Glutamatergic neuron (in vitro differentiated cells): ENCODE measurements at regions not wholly inside any gene's neighbourhood (a gene's known extent, or its start where the extent isn't known, plus 50 kb on each side); places are given as distances from the start of the nearest gene placed in this dataset.

Source experiments
- DNase-seq: peaks from one replicate; pipeline ENCODE4 v3.0.0; 2022
- H3K27ac Mint-ChIP-seq: one replicate; pipeline ENCODE4 v1.8.0; 2020; ENCODE audit warnings: mild to moderate bottlenecking, mixed read lengths, inconsistent platforms; ENCODE audit not compliant: unreplicated experiment
- H3K27me3 Mint-ChIP-seq: one replicate; pipeline ENCODE4 v1.8.0; 2020; ENCODE audit warnings: mild to moderate bottlenecking, moderate library complexity, mixed read lengths, inconsistent platforms; ENCODE audit not compliant: unreplicated experiment
- H3K36me3 Mint-ChIP-seq: one replicate; pipeline ENCODE4 v1.8.0; 2020; ENCODE audit warnings: mild to moderate bottlenecking, mixed read lengths, inconsistent platforms; ENCODE audit not compliant: unreplicated experiment
- H3K4me1 Mint-ChIP-seq: one replicate; pipeline ENCODE4 v1.8.0; 2020; ENCODE audit warnings: mild to moderate bottlenecking, low read depth, mixed read lengths, inconsistent platforms; ENCODE audit not compliant: unreplicated experiment
- H3K4me3 Mint-ChIP-seq: one replicate; pipeline ENCODE4 v1.8.0; 2020; ENCODE audit warnings: mild to moderate bottlenecking, mixed read lengths, inconsistent platforms; ENCODE audit not compliant: unreplicated experiment
- H3K9me3 Mint-ChIP-seq: one replicate; pipeline ENCODE4 v1.8.0; 2020; ENCODE audit warnings: mild to moderate bottlenecking, moderate library complexity, mixed read lengths, inconsistent platforms; ENCODE audit not compliant: unreplicated experiment
- TF ChIP-seq, protein P1 (sequence below): fragments of 200-600 bp; sonication (generic); IDR thresholded peaks from one replicate; pipeline ENCODE4 v1.5.0; 2021; ENCODE audit not compliant: partially characterized antibody, unreplicated experiment

DNA sequence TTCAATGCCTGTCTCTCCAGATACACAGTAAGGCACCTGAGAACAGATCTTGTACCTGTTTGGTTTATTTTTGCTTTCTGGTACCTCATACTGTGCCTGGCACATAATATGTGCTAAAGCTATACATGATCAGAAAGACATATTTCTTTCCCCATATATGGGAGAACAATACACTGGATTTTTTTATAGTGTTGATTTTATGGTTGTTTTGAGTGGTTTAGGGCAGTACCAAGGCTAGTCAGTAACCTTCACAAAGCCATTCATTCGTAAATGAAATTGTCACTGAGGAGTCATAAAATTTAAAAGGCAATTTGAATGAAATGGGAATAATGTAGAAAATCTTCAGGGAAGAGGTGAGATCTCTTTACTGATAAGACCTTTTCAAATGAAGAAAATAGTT is 810.2 kb downstream of the TUSC7 start:
- DNase-seq, result no peak
- H3K27me3 Mint-ChIP-seq, result no peaks in the 10 kb centered on the region
- H3K9me3 Mint-ChIP-seq, result no peaks in the 10 kb centered on the region
- H3K36me3 Mint-ChIP-seq, result no peaks in the 10 kb centered on the region
- peaks cover 17% of the 10 kb centered on the region for H3K4me1 Mint-ChIP-seq
- TF ChIP-seq, protein P1, sequence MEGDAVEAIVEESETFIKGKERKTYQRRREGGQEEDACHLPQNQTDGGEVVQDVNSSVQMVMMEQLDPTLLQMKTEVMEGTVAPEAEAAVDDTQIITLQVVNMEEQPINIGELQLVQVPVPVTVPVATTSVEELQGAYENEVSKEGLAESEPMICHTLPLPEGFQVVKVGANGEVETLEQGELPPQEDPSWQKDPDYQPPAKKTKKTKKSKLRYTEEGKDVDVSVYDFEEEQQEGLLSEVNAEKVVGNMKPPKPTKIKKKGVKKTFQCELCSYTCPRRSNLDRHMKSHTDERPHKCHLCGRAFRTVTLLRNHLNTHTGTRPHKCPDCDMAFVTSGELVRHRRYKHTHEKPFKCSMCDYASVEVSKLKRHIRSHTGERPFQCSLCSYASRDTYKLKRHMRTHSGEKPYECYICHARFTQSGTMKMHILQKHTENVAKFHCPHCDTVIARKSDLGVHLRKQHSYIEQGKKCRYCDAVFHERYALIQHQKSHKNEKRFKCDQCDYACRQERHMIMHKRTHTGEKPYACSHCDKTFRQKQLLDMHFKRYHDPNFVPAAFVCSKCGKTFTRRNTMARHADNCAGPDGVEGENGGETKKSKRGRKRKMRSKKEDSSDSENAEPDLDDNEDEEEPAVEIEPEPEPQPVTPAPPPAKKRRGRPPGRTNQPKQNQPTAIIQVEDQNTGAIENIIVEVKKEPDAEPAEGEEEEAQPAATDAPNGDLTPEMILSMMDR, result no peak
- no peak overlapping the region for H3K4me3 Mint-ChIP-seq
- H3K27ac Mint-ChIP-seq, result peak overlapping the region; percentile 41

GRCh38 chr3:117520582-117520981 is 811.0 kb downstream of the TUSC7 start:
- TF ChIP-seq, protein P1, result no peak
- H3K36me3 Mint-ChIP-seq, result no peaks in the 10 kb centered on the region
- peak overlapping the region; percentile 74 for H3K27ac Mint-ChIP-seq

GRCh38 chr3:117523418-117523817 is 813.8 kb downstream of the TUSC7 start:
- Mint-ChIP-seq H3K4me3 (no peak overlapping the region), H3K9me3 (no peaks in the 10 kb centered on the region), H3K27me3 (no peaks in the 10 kb centered on the region), H3K36me3 (no peaks in the 10 kb centered on the region), H3K27ac (peak overlapping the region; percentile 20), H3K4me1 (peaks cover 21% of the 10 kb centered on the region)
- TF ChIP-seq, protein P1, result no peak
- DNase-seq, result peak; percentile 19

More at GRCh38 chr3:117520582-117520981, 811.0 kb downstream of the TUSC7 start:
- Mint-ChIP-seq H3K4me1 (peaks cover 21% of the 10 kb centered on the region), H3K4me3 (no peak overlapping the region), H3K9me3 (no peaks in the 10 kb centered on the region), H3K27me3 (no peaks in the 10 kb centered on the region)
- DNase-seq, result no peak

GRCh38 chr3:117524890-117525289 is 815.3 kb downstream of the TUSC7 start:
- Mint-ChIP-seq H3K27ac (no peak overlapping the region), H3K27me3 (no peaks in the 10 kb centered on the region), H3K9me3 (no peaks in the 10 kb centered on the region), H3K4me3 (no peak overlapping the region), H3K4me1 (peaks cover 20% of the 10 kb centered on the region), H3K36me3 (no peaks in the 10 kb centered on the region)
- TF ChIP-seq, protein P1, result no peak
- no peak for DNase-seq

- TF ChIP-seq, protein P1, result peak; percentile 89
- peak; percentile 31 for DNase-seq
- Mint-ChIP-seq H3K4me1 (peaks cover 20% of the 10 kb centered on the region), H3K36me3 (no peaks in the 10 kb centered on the region), H3K27me3 (no peaks in the 10 kb centered on the region), H3K27ac (no peak overlapping the region), H3K9me3 (peaks cover 4% of the 10 kb centered on the region), H3K4me3 (no peak overlapping the region)
These were observed 817.0 kb downstream of the TUSC7 start for GRCh38 chr3:117526470-117527079.
